Fibroblast of the aortic adventitia (primary cell): ENCODE measurements at regions not wholly inside any gene's neighbourhood (a gene's known extent, or its start where the extent isn't known, plus 50 kb on each side); places are given as distances from the start of the nearest gene placed in this dataset.

Experiments
- DNase-seq: peaks from one replicate; pipeline ENCODE4 v3.0.0-alpha.2; 2010; ENCODE audit warnings: low read depth
- H3K4me3 ChIP-seq: 2 replicates; pipeline ENCODE4 v1.5.1; 2011; ENCODE audit warnings: low read depth, mild to moderate bottlenecking, control low read depth, low read length, moderate library complexity
- TF ChIP-seq, protein P1 (sequence below): IDR thresholded peaks from 2 replicates; pipeline ENCODE4 v1.5.1; 2011; ENCODE audit warnings: mild to moderate bottlenecking, low read length, control low read depth, inconsistent platforms; ENCODE audit not compliant: insufficient read depth

DNA sequence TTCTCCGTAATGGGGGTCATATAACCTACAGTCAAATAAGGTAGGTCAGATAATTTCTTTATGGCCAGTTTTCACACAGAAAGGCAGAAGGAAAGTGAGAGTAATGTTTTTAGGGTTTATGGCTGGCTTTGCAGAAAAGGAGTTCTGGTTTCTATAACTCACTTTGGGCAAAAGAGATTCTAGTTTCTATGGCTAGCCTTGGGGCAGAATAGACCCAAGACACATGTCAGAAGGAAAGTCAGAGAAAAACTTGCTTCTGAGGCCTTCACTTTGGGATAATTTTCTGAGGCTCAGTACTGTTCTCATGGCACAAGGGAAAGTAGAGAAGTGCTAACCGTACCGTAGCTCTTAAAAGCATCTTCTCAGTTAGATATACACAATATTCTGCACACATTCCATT lies 1145.3 kb downstream of the EFNA5 start:
- no peak overlapping the region for H3K4me3 ChIP-seq
- TF ChIP-seq, protein P1, sequence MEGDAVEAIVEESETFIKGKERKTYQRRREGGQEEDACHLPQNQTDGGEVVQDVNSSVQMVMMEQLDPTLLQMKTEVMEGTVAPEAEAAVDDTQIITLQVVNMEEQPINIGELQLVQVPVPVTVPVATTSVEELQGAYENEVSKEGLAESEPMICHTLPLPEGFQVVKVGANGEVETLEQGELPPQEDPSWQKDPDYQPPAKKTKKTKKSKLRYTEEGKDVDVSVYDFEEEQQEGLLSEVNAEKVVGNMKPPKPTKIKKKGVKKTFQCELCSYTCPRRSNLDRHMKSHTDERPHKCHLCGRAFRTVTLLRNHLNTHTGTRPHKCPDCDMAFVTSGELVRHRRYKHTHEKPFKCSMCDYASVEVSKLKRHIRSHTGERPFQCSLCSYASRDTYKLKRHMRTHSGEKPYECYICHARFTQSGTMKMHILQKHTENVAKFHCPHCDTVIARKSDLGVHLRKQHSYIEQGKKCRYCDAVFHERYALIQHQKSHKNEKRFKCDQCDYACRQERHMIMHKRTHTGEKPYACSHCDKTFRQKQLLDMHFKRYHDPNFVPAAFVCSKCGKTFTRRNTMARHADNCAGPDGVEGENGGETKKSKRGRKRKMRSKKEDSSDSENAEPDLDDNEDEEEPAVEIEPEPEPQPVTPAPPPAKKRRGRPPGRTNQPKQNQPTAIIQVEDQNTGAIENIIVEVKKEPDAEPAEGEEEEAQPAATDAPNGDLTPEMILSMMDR, result no peak
- DNase-seq, result no peak

DNA sequence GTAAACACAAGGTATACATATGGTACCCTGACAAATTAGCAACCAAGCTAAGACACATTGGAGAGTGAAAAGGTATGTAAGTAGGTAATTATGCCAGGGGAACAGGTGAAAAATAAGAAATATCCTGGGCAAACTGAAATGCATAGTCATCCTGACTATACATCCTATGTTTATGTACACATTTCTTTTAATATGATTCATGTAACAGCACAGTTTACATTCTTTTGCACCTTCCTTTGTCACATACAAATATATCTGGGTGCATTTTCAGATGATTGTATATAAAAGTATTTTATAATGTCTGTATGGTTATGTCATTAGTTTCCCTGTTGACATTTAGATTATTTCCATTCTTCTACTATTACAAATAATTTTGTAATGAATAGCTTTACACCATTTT lies 1146.9 kb downstream of the EFNA5 start:
- DNase-seq, result no peak
- TF ChIP-seq, protein P1, result no peak

DNA sequence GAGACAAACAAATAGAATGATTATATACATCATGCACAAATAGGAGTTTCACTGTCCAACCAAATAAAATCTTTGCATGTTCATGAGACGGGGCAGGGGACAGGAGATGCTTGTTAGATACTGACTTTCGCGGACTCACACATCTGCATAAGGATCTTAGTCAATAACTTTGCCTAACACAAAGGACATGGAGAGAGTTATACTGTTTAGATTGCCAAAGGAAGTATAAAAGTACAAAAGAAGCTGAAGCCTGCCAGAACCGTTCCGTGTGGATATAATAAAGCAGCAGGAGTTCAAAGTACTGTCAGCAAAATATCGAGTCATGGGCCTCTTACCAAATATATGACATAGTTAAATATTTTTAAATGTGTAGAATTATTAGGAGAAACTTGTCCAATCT lies 1148.4 kb downstream of the EFNA5 start:
- no peak overlapping the region for H3K4me3 ChIP-seq
- TF ChIP-seq, protein P1, result no peak
- no peak for DNase-seq

More for the DNA sequence above, 1146.9 kb downstream of the EFNA5 start:
- no peak overlapping the region for H3K4me3 ChIP-seq

DNA sequence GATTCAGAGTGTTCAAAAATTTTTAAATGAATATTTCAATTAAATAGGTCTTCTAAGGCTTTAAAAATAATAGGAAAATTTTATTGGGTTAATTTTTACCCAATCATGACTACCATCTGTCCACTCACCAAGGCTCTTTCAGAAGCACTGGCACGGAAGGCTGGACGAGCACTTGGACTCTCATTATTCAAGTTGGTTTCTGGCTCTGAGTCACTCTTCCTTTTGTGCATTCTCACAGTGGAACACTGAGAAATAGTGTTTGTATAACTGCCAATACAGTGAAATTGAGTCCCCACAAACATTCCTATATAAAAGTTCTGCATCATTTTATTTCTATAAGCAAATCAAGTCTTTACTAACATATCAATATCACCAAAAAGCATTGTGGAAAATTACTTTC lies 1149.0 kb downstream of the EFNA5 start:
- no peak overlapping the region for H3K4me3 ChIP-seq
- DNase-seq, result peak; percentile 40
- TF ChIP-seq, protein P1, result no peak

DNA sequence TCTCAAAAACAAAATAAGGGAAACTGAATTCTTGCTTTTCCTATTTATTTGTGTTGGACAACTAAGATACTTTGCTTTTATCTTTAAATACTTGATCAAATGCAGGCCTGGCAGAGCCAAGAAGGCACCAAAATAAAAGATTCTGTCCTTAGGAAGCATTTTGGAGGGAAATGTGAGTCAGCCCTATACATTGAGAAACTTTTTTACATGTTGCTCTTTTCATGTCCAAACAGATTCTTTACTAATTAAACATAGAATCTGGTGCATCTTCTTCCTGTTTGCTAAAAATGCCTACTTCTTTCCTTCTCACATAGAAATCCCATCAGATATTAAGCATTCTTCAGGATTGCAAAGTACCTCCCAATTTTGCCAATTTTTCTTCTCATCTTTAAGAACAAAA lies 1160.4 kb downstream of the EFNA5 start:
- DNase-seq, result no peak
- no peak overlapping the region for H3K4me3 ChIP-seq
- TF ChIP-seq, protein P1, result no peak

DNA sequence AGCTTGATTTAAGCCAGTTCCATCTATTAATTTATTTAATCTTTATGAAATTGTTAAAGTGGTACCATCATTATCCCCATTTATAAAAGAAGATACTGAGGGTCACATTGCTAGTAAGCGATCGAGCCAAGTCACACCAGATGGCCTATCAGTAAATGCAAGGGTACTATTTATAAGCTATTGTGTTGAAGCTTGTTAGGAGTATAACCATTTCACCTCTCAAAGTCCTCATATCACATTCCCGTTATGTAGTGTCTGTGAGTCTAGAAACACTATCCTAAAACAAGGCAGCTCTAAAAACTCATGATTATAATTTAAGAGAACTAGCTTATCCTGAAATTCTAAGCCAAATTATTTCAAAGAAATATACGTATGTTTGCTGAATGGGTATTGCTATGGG lies 1161.8 kb downstream of the EFNA5 start:
- DNase-seq, result no peak
- H3K4me3 ChIP-seq, result no peak overlapping the region
- TF ChIP-seq, protein P1, result no peak

DNA sequence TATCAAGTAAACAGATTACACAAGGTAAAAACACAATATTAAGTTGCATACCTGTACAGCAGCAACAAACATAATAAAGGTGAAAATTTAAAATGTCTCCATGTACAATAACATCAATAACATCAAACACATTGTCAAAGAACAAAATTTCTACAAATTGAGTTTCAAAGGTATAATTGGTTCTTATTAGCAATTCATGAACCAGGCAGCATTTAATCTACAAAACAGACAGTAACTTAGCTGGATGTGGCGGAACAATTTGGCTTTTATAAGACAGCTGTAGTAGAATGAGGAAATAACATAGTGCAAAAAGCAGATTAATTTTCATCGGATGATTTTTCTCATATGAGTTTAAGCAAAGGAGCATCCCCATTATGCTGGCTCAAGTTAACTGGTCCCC lies 1176.8 kb downstream of the EFNA5 start:
- no peak overlapping the region for H3K4me3 ChIP-seq
- no peak for DNase-seq
- TF ChIP-seq, protein P1, result no peak
